ENCODE measurements at regions not wholly inside any gene's neighbourhood (a gene's known extent, or its start where the extent isn't known, plus 50 kb on each side); places are given as distances from the start of the nearest gene placed in this dataset.
"Not testable (repeated sequence)": the region's sequence is repeated elsewhere in the genome, so short reads cannot be mapped to it uniquely, and the experiment has no call there.

DNA sequence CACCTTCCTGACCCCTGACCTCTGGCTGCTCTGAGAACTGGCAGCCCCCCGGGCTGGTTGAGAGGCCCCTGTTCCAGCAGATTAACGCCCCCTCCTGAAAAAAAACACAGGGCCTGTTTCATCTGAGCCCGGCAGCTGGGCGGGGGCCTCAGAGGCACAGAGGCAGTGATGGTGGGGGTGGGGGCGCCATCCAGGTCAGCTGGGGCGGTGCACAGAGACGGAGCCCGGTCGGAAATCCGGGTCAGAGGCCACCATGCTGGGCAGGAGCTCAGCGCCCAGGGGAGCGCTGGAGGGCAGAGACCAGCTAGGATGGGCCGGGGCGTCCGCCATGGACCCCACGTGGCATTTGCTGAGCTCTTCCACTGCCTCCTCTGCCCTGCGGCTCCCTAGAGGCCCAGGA, 68.0 kb downstream of the UNCX start:
- DNase-seq: no peak

GRCh38 chr7:1301054-1301881, 68.6 kb downstream of the UNCX start:
- no peak for DNase-seq

DNA sequence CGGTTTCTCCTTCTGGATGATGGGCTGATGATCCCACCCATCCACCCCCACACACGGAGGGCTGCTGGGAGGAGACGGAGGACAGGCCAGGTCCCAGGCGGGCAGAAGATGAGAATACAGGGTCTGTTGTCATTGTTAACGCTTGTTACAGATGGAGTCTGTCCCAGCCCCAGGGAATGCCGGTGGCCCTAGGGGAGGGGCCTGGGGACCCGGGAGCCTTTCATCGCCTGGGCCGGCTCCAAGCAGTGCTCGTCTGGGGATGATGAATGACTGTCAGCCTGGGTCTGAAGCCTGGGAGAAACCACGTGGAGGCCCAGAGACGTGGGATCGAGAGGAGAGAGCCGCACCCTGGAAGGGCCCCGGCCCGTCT, 69.2 kb downstream of the UNCX start:
- DNase-seq: no peak

DNA sequence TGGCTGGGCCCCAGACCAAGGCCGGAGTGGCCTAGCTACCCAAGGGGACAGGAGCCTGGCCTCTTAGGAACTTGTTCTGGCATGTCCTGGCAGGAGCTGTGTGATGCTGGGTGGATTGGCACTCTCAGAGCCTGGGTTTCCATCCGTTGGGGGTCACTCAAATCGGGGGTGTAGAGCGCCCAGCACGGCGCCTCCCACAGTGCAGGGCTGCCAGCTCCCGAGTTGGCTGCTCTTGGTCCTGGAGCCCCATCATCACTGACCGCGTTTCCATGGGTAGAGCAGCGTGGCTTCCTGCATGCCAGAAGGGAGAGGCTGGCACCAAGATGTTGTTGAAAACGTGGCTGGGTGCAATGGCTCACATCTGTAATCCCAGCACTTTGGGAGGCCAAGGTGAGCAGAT, 70.3 kb downstream of the UNCX start:
- DNase-seq: no peak

- not testable (repeated sequence) for DNase-seq
Measured at GRCh38 chr7:1304011-1304410, 71.3 kb downstream of the UNCX start.

- DNase-seq: no peak
Measured at GRCh38 chr7:1305873-1306272, 73.2 kb downstream of the UNCX start.

GRCh38 chr7:1307828-1308227, 75.2 kb downstream of the UNCX start:
- no peak for DNase-seq

DNA sequence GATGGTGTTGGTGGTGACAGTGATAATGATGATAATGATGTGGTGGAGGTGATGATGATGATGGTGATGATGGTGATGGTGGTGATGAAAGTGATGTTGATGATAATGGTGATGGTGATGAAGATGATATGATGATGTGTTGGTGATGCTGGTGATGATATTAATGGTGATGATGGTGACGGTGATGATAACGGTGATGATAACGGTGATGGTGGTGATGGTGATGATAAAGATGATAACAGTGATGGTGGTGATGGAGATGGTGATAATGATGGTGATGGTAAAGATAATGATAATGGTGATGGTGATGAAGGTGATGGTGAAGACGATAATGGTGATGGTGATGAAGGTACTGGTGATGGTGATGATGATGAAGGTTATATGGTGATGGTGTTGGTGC, 76.6 kb downstream of the UNCX start:
- no peak for DNase-seq

GRCh38 chr7:1309996-1310395, 77.3 kb downstream of the UNCX start:
- no peak for DNase-seq

- no peak for DNase-seq
Measured at GRCh38 chr7:1310936-1311335, 78.3 kb downstream of the UNCX start.

DNA sequence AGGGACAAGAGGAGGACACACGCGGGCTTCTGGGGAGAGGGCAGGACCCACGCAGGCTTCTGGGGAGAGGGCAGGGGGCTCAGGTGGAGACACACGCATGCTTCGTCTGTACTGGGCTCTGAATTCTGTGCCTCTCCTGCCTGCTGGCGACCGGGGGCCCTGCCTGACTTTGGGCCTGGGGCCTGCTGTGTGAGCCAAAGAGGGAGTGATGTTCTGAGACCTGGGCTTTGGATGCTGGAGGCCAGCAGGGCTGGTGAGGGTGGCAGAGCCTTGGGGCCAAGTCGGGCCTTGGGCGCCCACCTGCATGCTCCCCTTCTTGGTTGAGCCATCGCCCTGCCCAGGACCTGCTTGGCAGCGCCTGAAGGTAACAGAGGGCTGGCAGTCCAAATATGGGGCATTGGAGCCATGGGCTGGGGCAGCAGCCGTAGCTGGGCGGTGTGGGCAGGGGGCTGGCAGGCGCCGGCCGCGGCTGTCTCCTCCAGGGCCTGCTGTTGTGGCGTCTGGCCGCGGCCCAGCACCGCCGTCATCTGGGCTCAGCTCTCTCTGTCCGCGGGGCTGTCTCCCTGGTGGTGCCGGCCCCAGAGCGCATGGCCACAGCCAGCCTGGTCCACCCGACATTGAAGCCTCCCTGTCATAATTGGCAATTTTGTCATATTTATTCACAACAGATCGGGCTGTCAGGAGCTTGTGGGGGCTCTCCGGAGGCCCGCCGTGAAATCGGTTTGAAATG, 78.9 kb downstream of the UNCX start:
- DNase-seq: no peak

GRCh38 chr7:1312136-1313070, 79.7 kb downstream of the UNCX start:
- DNase-seq: no peak

DNA sequence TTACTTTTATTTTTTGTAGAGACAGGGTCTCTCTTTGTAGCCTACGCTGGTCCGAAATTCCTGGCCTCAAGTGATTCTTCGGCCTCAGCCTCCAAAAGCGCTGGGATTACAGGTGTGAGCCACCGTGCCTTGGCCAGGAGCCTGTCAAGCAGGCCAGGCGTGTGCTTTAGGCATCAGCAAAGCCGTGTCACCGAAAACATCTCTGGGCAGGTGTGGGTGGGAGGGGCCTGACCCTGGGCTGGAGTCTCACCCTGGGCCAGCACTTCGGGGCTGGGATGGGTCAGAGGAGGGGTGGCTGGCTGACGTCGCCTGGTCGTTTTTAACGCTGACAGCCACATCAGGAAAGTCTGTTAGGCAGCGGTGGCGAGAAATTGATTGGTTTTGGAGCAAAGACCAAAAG, 80.9 kb downstream of the UNCX start:
- DNase-seq: no peak

DNA sequence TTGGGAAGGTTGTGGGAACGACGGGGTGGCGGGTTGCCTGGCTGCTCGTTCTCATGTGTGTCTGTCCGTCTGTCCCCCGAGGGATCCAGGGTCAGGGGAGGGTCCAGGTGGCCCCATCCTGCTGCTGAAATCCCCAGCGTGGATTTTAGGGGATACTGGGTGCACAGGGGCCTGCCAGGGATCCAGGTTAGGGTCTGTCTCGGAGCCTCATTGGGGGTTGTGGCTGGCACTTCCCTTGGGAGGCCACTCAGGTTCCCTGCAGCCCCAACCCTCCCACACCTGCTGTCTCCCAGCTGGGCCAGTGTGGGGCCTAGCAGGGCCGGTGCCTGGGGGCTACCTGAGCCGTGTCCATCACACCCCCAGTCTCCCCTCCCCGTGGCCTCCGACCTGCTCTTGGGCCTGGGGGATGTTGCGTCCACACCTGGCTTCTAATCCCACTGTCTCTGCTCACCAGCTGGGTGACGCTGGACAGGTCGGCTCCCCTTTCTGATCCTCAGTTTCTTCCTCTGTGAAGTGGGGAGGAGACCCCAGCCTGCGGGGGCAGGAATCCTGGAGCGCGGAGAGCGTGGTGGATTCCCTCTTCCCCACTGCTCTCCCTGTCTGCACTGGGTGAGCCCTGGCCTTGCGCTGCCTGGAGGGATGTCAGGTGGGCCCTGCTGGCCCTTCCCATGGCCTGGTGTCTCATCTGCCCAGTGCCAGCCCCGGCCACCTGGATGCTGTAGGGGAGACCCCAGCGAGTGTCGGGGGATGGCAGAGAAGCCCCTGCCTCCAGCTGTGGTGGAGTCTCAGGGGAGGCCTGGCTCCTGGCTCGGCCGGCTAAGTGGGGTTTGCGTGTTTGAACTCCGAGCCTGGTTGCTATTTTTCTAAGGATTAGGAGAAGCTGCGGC, 81.6 kb downstream of the UNCX start:
- DNase-seq: no peak

GRCh38 chr7:1314908-1315450, 82.3 kb downstream of the UNCX start:
- no peak for DNase-seq

GRCh38 chr7:1316086-1316485, 83.4 kb downstream of the UNCX start:
- DNase-seq: no peak

- no peak for DNase-seq
Measured at GRCh38 chr7:1317646-1318045, 85.0 kb downstream of the UNCX start.

DNA sequence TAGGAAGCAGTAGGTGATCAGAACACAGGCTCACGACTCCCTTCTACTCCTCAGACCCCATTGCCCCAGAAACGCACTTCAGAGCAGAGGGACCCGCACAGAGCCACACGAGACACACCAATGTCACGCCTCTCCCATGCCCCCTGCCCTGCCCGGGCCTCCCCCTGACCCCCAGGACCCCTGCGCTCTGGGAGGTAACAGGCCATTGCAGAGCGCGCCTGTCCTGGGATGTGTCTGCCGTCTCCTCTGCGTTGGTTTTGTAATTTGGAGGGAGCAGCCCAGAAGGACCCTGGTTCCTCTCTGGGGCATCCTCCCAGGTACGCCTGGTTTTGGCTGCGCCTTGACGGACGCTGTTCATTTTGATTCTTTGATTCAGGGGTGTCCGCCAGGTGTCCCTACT, 85.4 kb downstream of the UNCX start:
- DNase-seq: no peak

GRCh38 chr7:1318661-1319060, 86.0 kb downstream of the UNCX start:
- DNase-seq: no peak

DNA sequence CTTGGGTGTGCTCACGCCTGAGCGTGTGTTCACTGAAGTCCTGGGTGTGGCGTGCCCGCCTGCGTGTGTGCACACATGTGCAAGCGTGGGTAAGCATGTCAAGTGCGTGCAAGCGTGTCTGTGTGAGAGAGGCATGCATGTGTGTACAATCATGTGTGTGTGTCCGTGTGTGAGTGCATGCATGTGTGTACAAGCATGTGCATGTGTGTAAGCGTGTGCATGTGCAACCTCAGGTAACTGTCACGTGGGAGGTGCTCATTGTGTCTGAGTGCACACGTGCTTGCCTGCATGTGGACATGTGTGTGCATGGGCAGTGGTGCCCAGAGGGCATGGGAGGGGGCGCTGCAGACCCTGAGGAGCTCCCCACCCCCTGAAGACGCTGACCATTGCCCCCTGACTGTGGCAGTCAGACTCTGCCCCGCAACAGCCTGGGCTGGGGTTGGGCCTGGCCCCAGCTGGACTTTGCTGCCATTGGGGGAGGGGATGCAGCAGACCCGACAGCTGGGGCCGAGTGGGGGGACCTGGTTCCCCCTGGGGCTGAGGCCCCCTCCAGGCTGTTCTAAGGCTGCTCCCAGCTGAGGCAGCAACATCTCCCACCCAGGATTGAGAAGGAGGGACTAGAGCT, 88.1 kb downstream of the UNCX start:
- DNase-seq: no peak

DNA sequence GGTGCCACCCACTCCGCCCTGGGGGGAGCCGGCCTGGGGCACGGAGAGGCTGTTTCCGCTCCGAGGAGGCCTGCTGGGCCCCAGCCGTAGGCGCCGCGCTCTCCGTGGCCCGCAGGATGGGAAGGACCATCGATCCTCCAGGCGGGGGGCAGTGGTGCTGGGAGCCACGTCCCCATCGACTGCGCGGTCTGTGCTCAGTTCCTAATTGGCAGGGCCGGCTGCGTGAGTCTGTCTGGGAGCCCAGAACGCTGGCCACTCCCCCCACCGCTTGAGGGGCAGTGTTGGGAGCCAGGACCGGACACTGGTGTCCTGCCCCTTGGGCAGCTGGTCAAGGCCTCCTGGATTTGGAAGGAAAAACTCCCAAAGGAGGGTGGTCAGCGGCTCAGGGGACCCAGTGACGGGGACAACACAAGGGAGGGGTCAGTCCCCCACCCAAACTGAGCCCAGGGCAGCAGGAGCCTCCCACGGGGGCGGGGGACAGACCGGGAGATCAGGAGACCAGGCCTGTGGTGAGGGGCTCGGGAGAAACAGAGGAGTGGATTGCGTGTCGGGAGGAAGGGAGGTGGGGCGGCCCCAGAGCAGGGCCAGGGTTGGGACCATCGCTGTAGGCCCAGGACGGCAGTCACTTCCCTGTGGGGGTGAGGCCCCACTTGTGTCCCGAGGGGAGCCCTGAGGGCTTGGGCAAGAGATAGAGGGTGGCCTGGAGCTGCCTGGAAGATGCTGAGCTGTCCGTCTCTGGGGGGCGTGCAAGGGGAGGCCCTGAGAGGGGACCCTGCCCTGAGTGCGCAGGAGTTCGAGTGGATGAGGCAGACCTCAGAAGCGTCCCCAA, 89.0 kb downstream of the UNCX start:
- no peak for DNase-seq
